OCI-LY1 (cell line): ENCODE measurements at regions not wholly inside any gene's neighbourhood (a gene's known extent, or its start where the extent isn't known, plus 50 kb on each side); places are given as distances from the start of the nearest gene placed in this dataset.

Experiments used
- H2AFZ ChIP-seq: fragments of 200-600 bp; sonication (generic), shearing (Covaris generic); 2 replicates; pipeline ENCODE4 v1.6.0; 2014; ENCODE audit warnings: antibody characterized with exemption, mild to moderate bottlenecking, low read length
- H3F3A ChIP-seq: fragments of 200-600 bp; sonication (generic), shearing (Covaris generic); 2 replicates; pipeline ENCODE4 v1.6.0; 2014; ENCODE audit warnings: mild to moderate bottlenecking, antibody characterized with exemption, low read length, moderate library complexity; ENCODE audit not compliant: insufficient read depth
- H3K27ac ChIP-seq: fragments of 200-600 bp; sonication (generic); 2 replicates; pipeline ENCODE4 v1.5.1; 2014; ENCODE audit warnings: low read length, mixed run types, mild to moderate bottlenecking, low read depth; ENCODE audit not compliant: poor library complexity, severe bottlenecking
- H3K27me3 ChIP-seq: fragments of 200-600 bp; sonication (generic); 2 replicates; pipeline ENCODE4 v1.6.0; 2014; ENCODE audit warnings: antibody characterized with exemption, mild to moderate bottlenecking, low read length, moderate library complexity; ENCODE audit not compliant: insufficient read depth
- H3K36me3 ChIP-seq: fragments of 200-600 bp; sonication (generic); 2 replicates; pipeline ENCODE4 v1.6.1; 2014; ENCODE audit warnings: mild to moderate bottlenecking, antibody characterized with exemption, low read length, moderate library complexity, mixed read lengths; ENCODE audit not compliant: insufficient read depth
- H3K4me1 ChIP-seq: fragments of 200-600 bp; sonication (generic); 2 replicates; pipeline ENCODE4 v1.5.1; 2014; ENCODE audit warnings: mild to moderate bottlenecking, low read length, moderate library complexity; ENCODE audit not compliant: insufficient read depth, severe bottlenecking
- H3K4me2 ChIP-seq: fragments of 200-600 bp; sonication (generic), shearing (Covaris generic); 2 replicates; pipeline ENCODE4 v1.6.1; 2014; ENCODE audit warnings: low read length
- H3K4me3 ChIP-seq: fragments of 200-600 bp; sonication (generic); 2 replicates; pipeline ENCODE4 v1.5.1; 2014; ENCODE audit warnings: low read length, low read depth, mild to moderate bottlenecking, mixed read lengths; ENCODE audit not compliant: poor library complexity, severe bottlenecking
- H3K79me2 ChIP-seq: fragments of 200-600 bp; shearing (Covaris generic); 2 replicates; pipeline ENCODE4 v1.6.1; 2016; ENCODE audit warnings: mixed run types, low read length, mixed read lengths; ENCODE audit not compliant: insufficient read depth
- H3K9ac ChIP-seq: fragments of 200-600 bp; sonication (generic), shearing (Covaris generic); 2 replicates; pipeline ENCODE4 v1.6.1; 2014; ENCODE audit warnings: mild to moderate bottlenecking, low read length, mixed read lengths
- H3K9me2 ChIP-seq: fragments of 200-600 bp; sonication (generic), shearing (Covaris generic); 2 replicates; pipeline ENCODE4 v1.6.1; 2014; ENCODE audit warnings: low read depth, mild to moderate bottlenecking, low read length, mixed read lengths
- H3K9me3 ChIP-seq: fragments of 200-600 bp; shearing (Covaris generic); 2 replicates; pipeline ENCODE4 v1.6.1; 2014; ENCODE audit warnings: low read length, mixed read lengths
- H4K20me1 ChIP-seq: fragments of 200-600 bp; sonication (generic), shearing (Covaris generic); 2 replicates; pipeline ENCODE4 v1.6.0; 2016; ENCODE audit warnings: mild to moderate bottlenecking, low read length; ENCODE audit not compliant: insufficient read depth
- EZH2 ChIP-seq: fragments of 200-600 bp; sonication (generic), shearing (Covaris generic); IDR thresholded peaks from 2 replicates; pipeline ENCODE4 v1.8.0; 2017; ENCODE audit warnings: borderline replicate concordance, mixed run types, mild to moderate bottlenecking, antibody characterized with exemption, low read length, moderate library complexity, mixed read lengths
- TF ChIP-seq, protein P1 (sequence below): fragments of 200-600 bp; sonication (generic), shearing (Covaris generic); IDR thresholded peaks from 2 replicates; pipeline ENCODE4 v1.5.1; 2017; ENCODE audit warnings: mild to moderate bottlenecking, antibody characterized with exemption, low read length, moderate library complexity, mixed read lengths

DNA sequence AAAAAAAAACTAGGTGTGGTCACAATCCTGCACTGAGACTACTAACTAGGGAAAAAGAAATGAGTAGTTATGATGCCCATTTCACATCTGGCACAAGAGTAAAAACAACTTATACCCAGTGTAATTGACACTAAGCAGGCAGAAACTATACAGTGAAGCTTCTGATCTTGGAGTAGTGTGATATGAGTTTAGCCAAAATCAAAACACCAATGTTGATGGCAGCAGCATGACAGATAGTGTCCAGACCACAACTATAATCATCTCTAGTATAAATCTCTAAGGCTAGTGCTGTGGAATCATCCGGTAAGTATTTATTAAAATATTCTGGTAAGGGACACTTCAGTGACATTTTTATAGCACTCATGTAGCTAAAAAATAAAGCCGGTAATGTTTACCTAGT is 108.5 kb upstream of the EPHA6 start:
- no peaks in the 10 kb centered on the region for H3K9me3 ChIP-seq
- no peaks in the 10 kb centered on the region for H3K36me3 ChIP-seq
- H3K9ac ChIP-seq, result no peak overlapping the region
- H3K4me3 ChIP-seq, result no peak overlapping the region
- no peaks in the 10 kb centered on the region for H3K4me1 ChIP-seq
- H3K27ac ChIP-seq, result no peak overlapping the region
- no peak overlapping the region for H3K4me2 ChIP-seq
- no peaks in the 10 kb centered on the region for H3K79me2 ChIP-seq
- H3K27me3 ChIP-seq, result no peaks in the 10 kb centered on the region
- H2AFZ ChIP-seq, result no peak overlapping the region
- no peaks in the 10 kb centered on the region for H3F3A ChIP-seq
- H3K9me2 ChIP-seq, result no peaks in the 10 kb centered on the region
- no peaks in the 10 kb centered on the region for H4K20me1 ChIP-seq
- TF ChIP-seq EZH2, result no peak
- TF ChIP-seq, protein P1, sequence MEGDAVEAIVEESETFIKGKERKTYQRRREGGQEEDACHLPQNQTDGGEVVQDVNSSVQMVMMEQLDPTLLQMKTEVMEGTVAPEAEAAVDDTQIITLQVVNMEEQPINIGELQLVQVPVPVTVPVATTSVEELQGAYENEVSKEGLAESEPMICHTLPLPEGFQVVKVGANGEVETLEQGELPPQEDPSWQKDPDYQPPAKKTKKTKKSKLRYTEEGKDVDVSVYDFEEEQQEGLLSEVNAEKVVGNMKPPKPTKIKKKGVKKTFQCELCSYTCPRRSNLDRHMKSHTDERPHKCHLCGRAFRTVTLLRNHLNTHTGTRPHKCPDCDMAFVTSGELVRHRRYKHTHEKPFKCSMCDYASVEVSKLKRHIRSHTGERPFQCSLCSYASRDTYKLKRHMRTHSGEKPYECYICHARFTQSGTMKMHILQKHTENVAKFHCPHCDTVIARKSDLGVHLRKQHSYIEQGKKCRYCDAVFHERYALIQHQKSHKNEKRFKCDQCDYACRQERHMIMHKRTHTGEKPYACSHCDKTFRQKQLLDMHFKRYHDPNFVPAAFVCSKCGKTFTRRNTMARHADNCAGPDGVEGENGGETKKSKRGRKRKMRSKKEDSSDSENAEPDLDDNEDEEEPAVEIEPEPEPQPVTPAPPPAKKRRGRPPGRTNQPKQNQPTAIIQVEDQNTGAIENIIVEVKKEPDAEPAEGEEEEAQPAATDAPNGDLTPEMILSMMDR, result no peak

DNA sequence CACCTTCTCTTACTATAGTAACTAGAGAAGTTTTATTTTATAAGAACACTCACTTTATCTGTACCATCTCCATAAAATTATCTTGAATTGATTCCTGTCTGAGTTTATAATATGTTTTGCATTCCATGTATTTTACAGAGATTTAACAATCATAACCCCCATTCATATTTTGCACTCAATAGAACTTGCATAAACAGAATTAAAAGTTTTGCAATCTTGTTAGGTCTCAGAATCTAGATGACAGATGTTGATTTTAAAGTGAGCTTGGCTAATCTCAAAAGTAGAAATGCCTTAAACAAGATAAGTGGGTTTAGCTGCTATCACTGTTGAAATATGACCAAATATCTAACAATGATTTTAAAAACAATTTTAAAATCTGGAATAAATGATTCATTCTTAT is 107.9 kb upstream of the EPHA6 start:
- no peak overlapping the region for H2AFZ ChIP-seq
- H3K27me3 ChIP-seq, result no peaks in the 10 kb centered on the region
- H3K36me3 ChIP-seq, result no peaks in the 10 kb centered on the region
- no peak overlapping the region for H3K4me2 ChIP-seq
- TF ChIP-seq EZH2, result no peak
- TF ChIP-seq, protein P1, result no peak
- H3K4me3 ChIP-seq, result no peak overlapping the region
- no peaks in the 10 kb centered on the region for H3K4me1 ChIP-seq
- no peaks in the 10 kb centered on the region for H3K9me3 ChIP-seq
- H3K9me2 ChIP-seq, result no peaks in the 10 kb centered on the region
- H3K79me2 ChIP-seq, result no peaks in the 10 kb centered on the region
- H3K27ac ChIP-seq, result no peak overlapping the region
- no peak overlapping the region for H3K9ac ChIP-seq
- H4K20me1 ChIP-seq, result no peaks in the 10 kb centered on the region
- no peaks in the 10 kb centered on the region for H3F3A ChIP-seq

DNA sequence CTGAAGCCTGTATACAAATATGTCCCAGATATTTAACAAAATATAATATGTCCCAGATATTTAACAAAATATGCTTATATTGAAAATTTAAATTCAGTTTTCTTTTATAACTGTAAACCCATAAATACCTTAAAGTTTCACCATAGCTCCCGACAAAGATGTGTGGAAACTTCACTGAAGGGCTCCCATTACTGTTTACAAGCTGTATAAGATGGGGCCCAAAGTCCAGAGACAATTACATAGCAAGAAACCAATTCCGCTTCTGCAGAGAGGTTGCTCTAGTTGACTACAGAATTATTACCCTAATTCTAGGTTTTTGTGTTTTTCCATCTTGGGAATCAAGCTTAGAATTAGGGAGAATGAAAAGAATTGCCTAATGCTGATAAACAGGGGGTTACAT is 102.6 kb upstream of the EPHA6 start:
- H2AFZ ChIP-seq, result no peak overlapping the region

More for the DNA sequence above, 102.6 kb upstream of the EPHA6 start:
- H3K9me2 ChIP-seq, result no peaks in the 10 kb centered on the region
- no peaks in the 10 kb centered on the region for H3K9me3 ChIP-seq
- H3K4me2 ChIP-seq, result no peak overlapping the region
- no peak overlapping the region for H3K9ac ChIP-seq
- H3K36me3 ChIP-seq, result no peaks in the 10 kb centered on the region
- no peak overlapping the region for H3K27ac ChIP-seq
- no peaks in the 10 kb centered on the region for H3K79me2 ChIP-seq
- H3K4me3 ChIP-seq, result no peak overlapping the region
- H3F3A ChIP-seq, result no peaks in the 10 kb centered on the region
- TF ChIP-seq, protein P1, result no peak
- no peak for TF ChIP-seq EZH2
- no peaks in the 10 kb centered on the region for H3K4me1 ChIP-seq
- no peaks in the 10 kb centered on the region for H3K27me3 ChIP-seq
- H4K20me1 ChIP-seq, result no peaks in the 10 kb centered on the region
